H1 (cell line): ENCODE measurements at regions not wholly inside any gene's neighbourhood (a gene's known extent, or its start where the extent isn't known, plus 50 kb on each side); places are given as distances from the start of the nearest gene placed in this dataset.

Source experiments
- YY1 ChIP-seq: IDR thresholded peaks from 2 replicates; pipeline ENCODE4 v1.6.1; 2011; ENCODE audit warnings: low read depth, mild to moderate bottlenecking, low read length

DNA sequence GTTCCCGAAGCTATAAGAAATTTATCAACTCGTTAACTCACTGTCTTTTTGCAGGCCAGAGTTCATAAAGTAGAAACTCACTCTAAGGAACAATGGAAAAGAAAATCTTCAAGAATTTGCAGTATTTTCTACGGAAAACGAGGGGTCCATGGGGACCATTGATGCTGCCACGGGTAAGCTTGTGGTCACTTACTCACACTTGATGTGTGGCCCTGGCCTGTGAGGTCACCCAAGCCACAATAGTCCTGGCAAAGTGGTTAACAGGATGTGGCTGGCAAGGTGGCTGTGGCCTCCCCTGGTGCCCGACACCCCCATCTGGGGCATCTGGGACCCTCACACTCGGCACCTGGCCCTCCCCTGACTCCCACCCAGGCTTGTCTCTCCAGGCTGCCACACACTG is 123.4 kb downstream of the C6orf118 start (continued):
- no peak for TF ChIP-seq YY1
- TF ChIP-seq, all 59 proteins: peak for 0
